ENCODE measurements at regions not wholly inside any gene's neighbourhood (a gene's known extent, or its start where the extent isn't known, plus 50 kb on each side); places are given as distances from the start of the nearest gene placed in this dataset.
A peak's percentile ranks its signal among the peaks of the same experiment; 100 is the strongest.

GRCh38 chr18:55780586-55781071 lies 192.6 kb upstream of the TCF4 start:
- H2BK20ac ChIP-seq (ENCODE audit: low read depth, low read length, poor library complexity, severe bottlenecking), result no peak overlapping the region
- H3K23me2 ChIP-seq (ENCODE audit: insufficient read length, low read depth, low read length, poor library complexity, severe bottlenecking), result peaks cover 15% of the 10 kb centered on the region
- no peaks in the 10 kb centered on the region for H3K27me3 ChIP-seq (ENCODE audit: insufficient read depth, low read length)
- H3K56ac ChIP-seq (ENCODE audit: insufficient read length, low read depth, low read length), result no peak overlapping the region
- WGBS (ENCODE audit: extremely low coverage, insufficient read length, low lambda C conversion rate), result no CpG with 5 or more reads among the region's 9 CpGs
- no peak overlapping the region for H2BK120ac ChIP-seq (ENCODE audit: low read depth, low read length, poor library complexity, severe bottlenecking)
- H3K36me3 Mint-ChIP-seq (ENCODE audit: insufficient read depth in 1 of 3, low read depth in 3 of 3), result no peaks in the 10 kb centered on the region
- H3K4me1 ChIP-seq (ENCODE audit: insufficient read depth, low read length), result no peaks in the 10 kb centered on the region
- H3K9me3 ChIP-seq (ENCODE audit: control insufficient read depth, low read depth, low read length), result no peaks in the 10 kb centered on the region
- no peak overlapping the region for H3K4ac ChIP-seq (ENCODE audit: low read depth, low read length)
- no peak overlapping the region for H2BK15ac ChIP-seq (ENCODE audit: low read depth, low read length)
- H3K79me1 ChIP-seq (ENCODE audit: insufficient read depth, low read depth, low read length, poor library complexity, severe bottlenecking), result no peaks in the 10 kb centered on the region
- H3K23ac ChIP-seq (ENCODE audit: insufficient read length, low read depth, low read length), result no peak overlapping the region
- H4K8ac ChIP-seq (replicated peaks; ENCODE audit: insufficient read length, low read depth, low read length), result no peak overlapping the region
- no peak overlapping the region for H2BK12ac ChIP-seq (ENCODE audit: insufficient read length, low read depth, low read length)
- H3K27ac ChIP-seq (ENCODE audit: insufficient read length, low read depth, low read length), result no peak overlapping the region
- H3K27ac Mint-ChIP-seq, result peak overlapping the region in 2 of 3 experiments; percentile 83 to 95; a peak in 4 of 7 replicates
- peak overlapping the region; percentile 58 to 68 for H3K4me3 Mint-ChIP-seq
- H3K27me3 Mint-ChIP-seq (ENCODE audit: low read depth), result peaks cover 5% of the 10 kb centered on the region
- no peaks in the 10 kb centered on the region for H4K20me1 ChIP-seq (ENCODE audit: control insufficient read depth, insufficient read depth, insufficient read length)
- no peak overlapping the region for H4K5ac ChIP-seq (ENCODE audit: insufficient read length, low read depth, low read length)
- no peaks in the 10 kb centered on the region for H3K79me2 ChIP-seq (ENCODE audit: insufficient read depth, low read length)
- no peak overlapping the region for H3K9ac ChIP-seq (ENCODE audit: extremely low read depth, insufficient read length, low read length)
- H4K91ac ChIP-seq (ENCODE audit: insufficient read length, low read depth, low read length), result no peak overlapping the region
- no peak for DNase-seq
- peak overlapping the region; percentile 66 for H3K4me2 ChIP-seq (ENCODE audit: insufficient read depth, insufficient read length, low read length)
- H2AK5ac ChIP-seq (ENCODE audit: insufficient read length, low read length), result no peak overlapping the region
- H3K4me1 Mint-ChIP-seq, result peaks cover 41 to 45% of the 10 kb centered on the region in 2 experiments
- no peak overlapping the region for H3K18ac ChIP-seq (ENCODE audit: insufficient read length, low read depth, low read length)
- no peaks in the 10 kb centered on the region for H3K9me3 Mint-ChIP-seq
- H3T11ph ChIP-seq (ENCODE audit: low read length), result no peak overlapping the region
- no peak overlapping the region for H2BK5ac ChIP-seq (ENCODE audit: insufficient read length, low read length)
- TF ChIP-seq, protein P1, sequence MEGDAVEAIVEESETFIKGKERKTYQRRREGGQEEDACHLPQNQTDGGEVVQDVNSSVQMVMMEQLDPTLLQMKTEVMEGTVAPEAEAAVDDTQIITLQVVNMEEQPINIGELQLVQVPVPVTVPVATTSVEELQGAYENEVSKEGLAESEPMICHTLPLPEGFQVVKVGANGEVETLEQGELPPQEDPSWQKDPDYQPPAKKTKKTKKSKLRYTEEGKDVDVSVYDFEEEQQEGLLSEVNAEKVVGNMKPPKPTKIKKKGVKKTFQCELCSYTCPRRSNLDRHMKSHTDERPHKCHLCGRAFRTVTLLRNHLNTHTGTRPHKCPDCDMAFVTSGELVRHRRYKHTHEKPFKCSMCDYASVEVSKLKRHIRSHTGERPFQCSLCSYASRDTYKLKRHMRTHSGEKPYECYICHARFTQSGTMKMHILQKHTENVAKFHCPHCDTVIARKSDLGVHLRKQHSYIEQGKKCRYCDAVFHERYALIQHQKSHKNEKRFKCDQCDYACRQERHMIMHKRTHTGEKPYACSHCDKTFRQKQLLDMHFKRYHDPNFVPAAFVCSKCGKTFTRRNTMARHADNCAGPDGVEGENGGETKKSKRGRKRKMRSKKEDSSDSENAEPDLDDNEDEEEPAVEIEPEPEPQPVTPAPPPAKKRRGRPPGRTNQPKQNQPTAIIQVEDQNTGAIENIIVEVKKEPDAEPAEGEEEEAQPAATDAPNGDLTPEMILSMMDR (conservative IDR thresholded peaks at IDR 0.05), result no peak
- H3K14ac ChIP-seq (ENCODE audit: insufficient read depth, low read length), result 0 out of 2 replicates have a peak overlapping the region, but pooled peaks have one; percentile 11
- no peak overlapping the region for H2AFZ ChIP-seq (ENCODE audit: low read length)
